GM21528 (cell line): ENCODE measurements at regions not wholly inside any gene's neighbourhood (a gene's known extent, or its start where the extent isn't known, plus 50 kb on each side); places are given as distances from the start of the nearest gene placed in this dataset.

Source experiments
- ATAC-seq: cut with Tn5 transposase; IDR thresholded peaks from one replicate; pipeline ENCODE4 v1.9.1; 2021; ENCODE audit warnings: mild to moderate bottlenecking, moderate library complexity; ENCODE audit not compliant: unreplicated experiment, low FRiP score

- ATAC-seq: no peak
Measured at GRCh38 chr15:95644100-95644875, 686.2 kb upstream of the NR2F2 start.

- ATAC-seq: no peak
Measured at GRCh38 chr15:95645791-95646338, 684.6 kb upstream of the NR2F2 start.

GRCh38 chr15:95646484-95647273 is 683.8 kb upstream of the NR2F2 start:
- no peak for ATAC-seq

GRCh38 chr15:95647531-95648277 is 682.8 kb upstream of the NR2F2 start:
- ATAC-seq: no peak

- ATAC-seq: no peak
Measured at GRCh38 chr15:95653361-95653805, 677.1 kb upstream of the NR2F2 start.

- no peak for ATAC-seq
Measured at GRCh38 chr15:95655089-95655607, 675.4 kb upstream of the NR2F2 start.

GRCh38 chr15:95656595-95656994 is 673.9 kb upstream of the NR2F2 start:
- no peak for ATAC-seq

- ATAC-seq: no peak
Measured at GRCh38 chr15:95658799-95659198, 671.7 kb upstream of the NR2F2 start.

- no peak for ATAC-seq
Measured at GRCh38 chr15:95659656-95660055, 670.8 kb upstream of the NR2F2 start.

- no peak for ATAC-seq
Measured at GRCh38 chr15:95662638-95663037, 667.9 kb upstream of the NR2F2 start.

- no peak for ATAC-seq
Measured at GRCh38 chr15:95663156-95664100, 667.1 kb upstream of the NR2F2 start.

GRCh38 chr15:95664450-95664849 is 666.0 kb upstream of the NR2F2 start:
- no peak for ATAC-seq

GRCh38 chr15:95669146-95669922 is 661.2 kb upstream of the NR2F2 start:
- no peak for ATAC-seq

GRCh38 chr15:95674031-95674430 is 656.5 kb upstream of the NR2F2 start:
- no peak for ATAC-seq

- ATAC-seq: no peak
Measured at GRCh38 chr15:95676500-95676899, 654.0 kb upstream of the NR2F2 start.

- ATAC-seq: no peak
Measured at GRCh38 chr15:95679847-95680582, 650.5 kb upstream of the NR2F2 start.

- no peak for ATAC-seq
Measured at GRCh38 chr15:95680728-95681127, 649.8 kb upstream of the NR2F2 start.
